ENCODE measurements at regions not wholly inside any gene's neighbourhood (a gene's known extent, or its start where the extent isn't known, plus 50 kb on each side); places are given as distances from the start of the nearest gene placed in this dataset.

GRCh38 chr5:148950471-148950863 lies 112.4 kb downstream of the SH3TC2 start:
- H3K4me3 Mint-ChIP-seq, result no peak overlapping the region
- no peaks in the 10 kb centered on the region for H3K36me3 Mint-ChIP-seq (ENCODE audit: low read depth)
- no peak for DNase-seq
- no peaks in the 10 kb centered on the region for H3K27me3 Mint-ChIP-seq
- no peaks in the 10 kb centered on the region for H3K4me1 Mint-ChIP-seq (ENCODE audit: low read depth)
- no peak overlapping the region for H3K27ac Mint-ChIP-seq
- H3K9me3 Mint-ChIP-seq, result no peaks in the 10 kb centered on the region

- Mint-ChIP-seq H3K4me1 (ENCODE audit: low read depth) (no peaks in the 10 kb centered on the region), H3K4me3 (no peak overlapping the region), H3K9me3 (no peaks in the 10 kb centered on the region), H3K27me3 (no peaks in the 10 kb centered on the region), H3K36me3 (ENCODE audit: low read depth) (no peaks in the 10 kb centered on the region), H3K27ac (no peak overlapping the region)
- DNase-seq, result no peak
Measured at GRCh38 chr5:148950892-148951291, 112.0 kb downstream of the SH3TC2 start.

- Mint-ChIP-seq H3K9me3 (no peaks in the 10 kb centered on the region), H3K4me1 (ENCODE audit: low read depth) (no peaks in the 10 kb centered on the region), H3K36me3 (ENCODE audit: low read depth) (no peaks in the 10 kb centered on the region), H3K27ac (no peak overlapping the region), H3K4me3 (no peak overlapping the region), H3K27me3 (no peaks in the 10 kb centered on the region)
- DNase-seq, result no peak
Measured at GRCh38 chr5:148951612-148952011, 111.2 kb downstream of the SH3TC2 start.

- H3K4me3 Mint-ChIP-seq, result no peak overlapping the region
- no peaks in the 10 kb centered on the region for H3K36me3 Mint-ChIP-seq (ENCODE audit: low read depth)
- no peaks in the 10 kb centered on the region for H3K27me3 Mint-ChIP-seq
- DNase-seq, result no peak
- no peaks in the 10 kb centered on the region for H3K4me1 Mint-ChIP-seq (ENCODE audit: low read depth)
- no peaks in the 10 kb centered on the region for H3K9me3 Mint-ChIP-seq
- H3K27ac Mint-ChIP-seq, result no peak overlapping the region
Measured at GRCh38 chr5:148952097-148952867, 110.6 kb downstream of the SH3TC2 start.

GRCh38 chr5:148953711-148954110 lies 109.2 kb downstream of the SH3TC2 start:
- Mint-ChIP-seq H3K4me3 (no peak overlapping the region), H3K27me3 (no peaks in the 10 kb centered on the region), H3K36me3 (ENCODE audit: low read depth) (no peaks in the 10 kb centered on the region), H3K4me1 (ENCODE audit: low read depth) (no peaks in the 10 kb centered on the region), H3K9me3 (no peaks in the 10 kb centered on the region), H3K27ac (no peak overlapping the region)
- DNase-seq, result no peak

Measured in activated T-cell treated with anti-CD3 and anti-CD28 coated beads, Interleukin-2, amount 50 U/mL, for 24 hours (primary cell).